Gastrocnemius medialis (tissue), 4 donors: ENCODE measurements at regions not wholly inside any gene's neighbourhood (a gene's known extent, or its start where the extent isn't known, plus 50 kb on each side); places are given as distances from the start of the nearest gene placed in this dataset.

Source experiments
- POLR2A ChIP-seq, 2 donors: fragments of 450-650 bp; IDR thresholded peaks; one replicate each; pipeline ENCODE4 v1.6.1; 2017; ENCODE audit warnings: antibody characterized with exemption in 2 of 2, mild to moderate bottlenecking in 2 of 2, moderate library complexity in 2 of 2
- TF ChIP-seq, protein P1 (sequence below), 5 experiments: fragments of 450-650 bp in 3 of 5; fragments of 200-600 bp in 2 of 5; sonication (generic) in 2 of 5; IDR thresholded peaks in 4 of 5; conservative IDR thresholded peaks in 1 of 5; 1 replicate in 4 of 5; 2 replicates in 1 of 5; pipeline ENCODE4 v1.5.1; 2016 to 2019; ENCODE audit warnings: antibody characterized with exemption in 5 of 5, mild to moderate bottlenecking in 3 of 5, moderate library complexity in 3 of 5

- TF ChIP-seq, protein P1, sequence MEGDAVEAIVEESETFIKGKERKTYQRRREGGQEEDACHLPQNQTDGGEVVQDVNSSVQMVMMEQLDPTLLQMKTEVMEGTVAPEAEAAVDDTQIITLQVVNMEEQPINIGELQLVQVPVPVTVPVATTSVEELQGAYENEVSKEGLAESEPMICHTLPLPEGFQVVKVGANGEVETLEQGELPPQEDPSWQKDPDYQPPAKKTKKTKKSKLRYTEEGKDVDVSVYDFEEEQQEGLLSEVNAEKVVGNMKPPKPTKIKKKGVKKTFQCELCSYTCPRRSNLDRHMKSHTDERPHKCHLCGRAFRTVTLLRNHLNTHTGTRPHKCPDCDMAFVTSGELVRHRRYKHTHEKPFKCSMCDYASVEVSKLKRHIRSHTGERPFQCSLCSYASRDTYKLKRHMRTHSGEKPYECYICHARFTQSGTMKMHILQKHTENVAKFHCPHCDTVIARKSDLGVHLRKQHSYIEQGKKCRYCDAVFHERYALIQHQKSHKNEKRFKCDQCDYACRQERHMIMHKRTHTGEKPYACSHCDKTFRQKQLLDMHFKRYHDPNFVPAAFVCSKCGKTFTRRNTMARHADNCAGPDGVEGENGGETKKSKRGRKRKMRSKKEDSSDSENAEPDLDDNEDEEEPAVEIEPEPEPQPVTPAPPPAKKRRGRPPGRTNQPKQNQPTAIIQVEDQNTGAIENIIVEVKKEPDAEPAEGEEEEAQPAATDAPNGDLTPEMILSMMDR (IDR thresholded peaks at IDR 0.05 in 4 of 5, conservative IDR thresholded peaks at IDR 0.05 in 1 of 5), result no peak
- no peak for TF ChIP-seq POLR2A (IDR thresholded peaks at IDR 0.05)
Observed at GRCh38 chr12:105477873-105478272, 147.4 kb downstream of the C12orf75 start.
